ENCODE measurements at regions not wholly inside any gene's neighbourhood (a gene's known extent, or its start where the extent isn't known, plus 50 kb on each side); places are given as distances from the start of the nearest gene placed in this dataset.

- Mint-ChIP-seq H3K9me3 (ENCODE audit: insufficient read depth) (peaks cover 2% of the 10 kb centered on the region), H3K27ac (no peak overlapping the region), H3K4me1 (no peaks in the 10 kb centered on the region), H3K27me3 (no peaks in the 10 kb centered on the region), H3K4me3 (no peak overlapping the region)
- ChIA-PET POLR2A (no interaction called here), CTCF (no interaction called here)
- H3K9ac ChIP-seq (ENCODE audit: low read length): no peak overlapping the region
- H3K36me3 ChIP-seq (replicated peaks in 1 of 2; ENCODE audit: control extremely low read depth in 1 of 2, control insufficient read depth in 1 of 2, extremely low read depth in 1 of 2, insufficient read depth in 2 of 2, low read length in 1 of 2): no peaks in the 10 kb centered on the region
- no peak overlapping the region for H3K4me3 ChIP-seq (ENCODE audit: control extremely low read depth in 1 of 5, extremely low read depth in 1 of 5, insufficient read depth in 1 of 5, low read depth in 2 of 5, low read length in 4 of 5)
- H3K4me2 ChIP-seq (replicated peaks; ENCODE audit: low read depth, low read length, poor library complexity, severe bottlenecking): no peak overlapping the region
- no peaks in the 10 kb centered on the region for H3K4me1 ChIP-seq (ENCODE audit: control insufficient read depth in 2 of 2, insufficient read depth in 2 of 2, low read length in 2 of 2)
- H3K27me3 ChIP-seq (replicated peaks in 1 of 4; ENCODE audit: control extremely low read depth in 1 of 4, control insufficient read depth in 3 of 4, insufficient read depth in 4 of 4, low read length in 3 of 4): no peaks in the 10 kb centered on the region
- no peak overlapping the region for H3K27ac ChIP-seq (ENCODE audit: low read length in 2 of 2)
- ATAC-seq (ENCODE audit: low read depth) (no peak), DNase-seq (no peak)
- no peak overlapping the region for H2AFZ ChIP-seq (ENCODE audit: insufficient read depth, low read depth, low read length, poor library complexity, severe bottlenecking)
- no peaks in the 10 kb centered on the region for H3K79me2 ChIP-seq (ENCODE audit: control insufficient read depth, insufficient read depth, low read length)
- H4K20me1 ChIP-seq (ENCODE audit: control insufficient read depth, insufficient read depth, low read length, poor library complexity, severe bottlenecking): no peaks in the 10 kb centered on the region
- TF ChIP-seq EZH2 (IDR thresholded peaks at IDR 0.05; ENCODE audit: borderline replicate concordance, insufficient read depth, low read depth, low read length, poor library complexity, severe bottlenecking): no peak
- TF ChIP-seq CTCF (IDR thresholded peaks at IDR 0.05): no peak
- H3K9me3 ChIP-seq (ENCODE audit: control extremely low read depth in 1 of 3, control insufficient read depth in 2 of 3, insufficient read depth in 1 of 3, low read length in 2 of 3): no peaks in the 10 kb centered on the region
- WGBS (ENCODE audit: insufficient coverage): 100% methylated on average over 2 of the region's 2 CpGs
- intact Hi-C loops (cut with micrococcal nuclease): no loop called here
Measured at GRCh38 chr2:13711154-13711553, 921.4 kb upstream of the LRATD1 start.

- Histone ChIP-seq H3K9me3 (ENCODE audit: control extremely low read depth in 1 of 3, control insufficient read depth in 2 of 3, insufficient read depth in 1 of 3, low read length in 2 of 3) (no peaks in the 10 kb centered on the region), H3K4me2 (replicated peaks; ENCODE audit: low read depth, low read length, poor library complexity, severe bottlenecking) (no peak overlapping the region), H3K9ac (ENCODE audit: low read length) (no peak overlapping the region), H3K79me2 (ENCODE audit: control insufficient read depth, insufficient read depth, low read length) (no peaks in the 10 kb centered on the region), H2AFZ (ENCODE audit: insufficient read depth, low read depth, low read length, poor library complexity, severe bottlenecking) (no peak overlapping the region), H3K4me1 (ENCODE audit: control insufficient read depth in 2 of 2, insufficient read depth in 2 of 2, low read length in 2 of 2) (no peaks in the 10 kb centered on the region), H4K20me1 (ENCODE audit: control insufficient read depth, insufficient read depth, low read length, poor library complexity, severe bottlenecking) (no peaks in the 10 kb centered on the region), H3K27ac (ENCODE audit: low read length in 2 of 2) (no peak overlapping the region), H3K36me3 (replicated peaks in 1 of 2; ENCODE audit: control extremely low read depth in 1 of 2, control insufficient read depth in 1 of 2, extremely low read depth in 1 of 2, insufficient read depth in 2 of 2, low read length in 1 of 2) (no peaks in the 10 kb centered on the region), H3K27me3 (replicated peaks in 1 of 4; ENCODE audit: control extremely low read depth in 1 of 4, control insufficient read depth in 3 of 4, insufficient read depth in 4 of 4, low read length in 3 of 4) (no peaks in the 10 kb centered on the region), H3K4me3 (ENCODE audit: control extremely low read depth in 1 of 5, extremely low read depth in 1 of 5, insufficient read depth in 1 of 5, low read depth in 2 of 5, low read length in 4 of 5) (no peak overlapping the region)
- Mint-ChIP-seq H3K27ac (no peak overlapping the region), H3K4me3 (no peak overlapping the region), H3K27me3 (no peaks in the 10 kb centered on the region), H3K9me3 (ENCODE audit: insufficient read depth) (peaks cover 2% of the 10 kb centered on the region), H3K4me1 (no peaks in the 10 kb centered on the region)
- CTCF ChIA-PET: no interaction called here
- no peak for TF ChIP-seq CTCF (IDR thresholded peaks at IDR 0.05)
- no peak for TF ChIP-seq EZH2 (IDR thresholded peaks at IDR 0.05; ENCODE audit: borderline replicate concordance, insufficient read depth, low read depth, low read length, poor library complexity, severe bottlenecking)
- no CpG with 5 or more reads among the region's 3 CpGs for WGBS (ENCODE audit: insufficient coverage)
- POLR2A ChIA-PET: no interaction called here
- intact Hi-C loops (cut with micrococcal nuclease): no loop called here
- no peak for DNase-seq
- no peak for ATAC-seq (ENCODE audit: low read depth)
Measured at GRCh38 chr2:13714466-13714865, 918.1 kb upstream of the LRATD1 start.

All from B cell (primary cell).